ENCODE measurements at regions not wholly inside any gene's neighbourhood (a gene's known extent, or its start where the extent isn't known, plus 50 kb on each side); places are given as distances from the start of the nearest gene placed in this dataset.
A peak's percentile ranks its signal among the peaks of the same experiment; 100 is the strongest.
"Not testable (repeated sequence)": the region's sequence is repeated elsewhere in the genome, so short reads cannot be mapped to it uniquely, and the experiment has no call there.

GRCh38 chr16:21519361-21520133 lies 79.8 kb upstream of the METTL9 start:
- POLR2A ChIA-PET: interaction anchor here (0.8 kb wide), 1 partner anchor 16 kb away, joined by 3 read pairs; no protein-coding TSS in a partner anchor

GRCh38 chr16:21520134-21521047 lies 79.0 kb upstream of the METTL9 start:
- peaks cover 21% of the 10 kb centered on the region for H3K4me1 Mint-ChIP-seq
- CTCF ChIA-PET; POLR2A ChIA-PET; H3K9me3 Mint-ChIP-seq (ENCODE audit: low read depth); H3K27me3 Mint-ChIP-seq: not testable (repeated sequence)
- ATAC-seq (peak; percentile 61), DNase-seq (peak; percentile 100)
- intact Hi-C loops (cut with DNase I, micrococcal nuclease): loop anchor here (1.0 to 10.0 kb wide), 9 partner anchors 20 to 854 kb away; partner anchors contain the start of genes DCUN1D3 (in 2 of the 2), LYRM1 (in 2 of the 2), CDR2 (in 1 of the 2) and METTL9 (in 1 of the 2)
- peak overlapping the region; percentile 100 for H3K27ac Mint-ChIP-seq
- peaks cover 28% of the 10 kb centered on the region for H3K36me3 Mint-ChIP-seq (ENCODE audit: low read depth)
- H3K4me3 Mint-ChIP-seq: peak overlapping the region; percentile 94

More at GRCh38 chr16:21519361-21520133, 79.8 kb upstream of the METTL9 start:
- Mint-ChIP-seq H3K4me1 (peaks cover 26% of the 10 kb centered on the region), H3K4me3 (peak overlapping the region; percentile 94), H3K36me3 (ENCODE audit: low read depth) (peaks cover 33% of the 10 kb centered on the region), H3K27ac (peak overlapping the region; percentile 100)
- DNase-seq (peak; percentile 50), ATAC-seq (peak; percentile 58)
- H3K9me3 Mint-ChIP-seq (ENCODE audit: low read depth); H3K27me3 Mint-ChIP-seq; CTCF ChIA-PET: not testable (repeated sequence)
- intact Hi-C loops (cut with DNase I, micrococcal nuclease): loop anchor here (1.0 to 10.0 kb wide), 9 partner anchors 21 to 855 kb away; partner anchors contain the start of genes DCUN1D3 (in 2 of the 2), LYRM1 (in 2 of the 2), CDR2 (in 1 of the 2) and METTL9 (in 1 of the 2)

GRCh38 chr16:21521048-21521389 lies 78.4 kb upstream of the METTL9 start:
- POLR2A ChIA-PET, H3K27ac Mint-ChIP-seq: not testable (repeated sequence)

GRCh38 chr16:21521390-21522143 lies 77.8 kb upstream of the METTL9 start:
- H3K27me3 Mint-ChIP-seq; ATAC-seq; H3K4me3 Mint-ChIP-seq; POLR2A ChIA-PET; H3K9me3 Mint-ChIP-seq (ENCODE audit: low read depth); H3K27ac Mint-ChIP-seq; CTCF ChIA-PET: not testable (repeated sequence)
- peaks cover 20% of the 10 kb centered on the region for H3K36me3 Mint-ChIP-seq (ENCODE audit: low read depth)
- H3K4me1 Mint-ChIP-seq: peaks cover 11% of the 10 kb centered on the region
- intact Hi-C loops (cut with DNase I, micrococcal nuclease): loop anchor here (2.0 to 10.0 kb wide), 4 partner anchors 19 to 776 kb away; partner anchors contain the start of genes DCUN1D3 (in 2 of the 2), LYRM1 (in 2 of the 2) and POLR3E (in 1 of the 2)
- DNase-seq: peak; percentile 12

More at GRCh38 chr16:21521048-21521389, 78.4 kb upstream of the METTL9 start:
- H3K4me3 Mint-ChIP-seq; CTCF ChIA-PET; H3K9me3 Mint-ChIP-seq (ENCODE audit: low read depth); H3K27me3 Mint-ChIP-seq; ATAC-seq; DNase-seq: not testable (repeated sequence)
- Mint-ChIP-seq H3K4me1 (peaks cover 15% of the 10 kb centered on the region), H3K36me3 (ENCODE audit: low read depth) (peaks cover 22% of the 10 kb centered on the region)
- intact Hi-C loops (cut with DNase I, micrococcal nuclease): loop anchor here (2.0 to 10.0 kb wide), 4 partner anchors 20 to 776 kb away; partner anchors contain the start of genes DCUN1D3 (in 2 of the 2), LYRM1 (in 2 of the 2) and POLR3E (in 1 of the 2)

GRCh38 chr16:21522846-21523245 lies 76.5 kb upstream of the METTL9 start:
- H3K4me1 Mint-ChIP-seq; H3K9me3 Mint-ChIP-seq (ENCODE audit: low read depth); POLR2A ChIA-PET; ATAC-seq; CTCF ChIA-PET; H3K27me3 Mint-ChIP-seq; H3K27ac Mint-ChIP-seq; DNase-seq; H3K4me3 Mint-ChIP-seq: not testable (repeated sequence)
- intact Hi-C loops (cut with DNase I, micrococcal nuclease): loop anchor here (5.0 to 10.0 kb wide), 3 partner anchors 618 to 774 kb away; partner anchors contain the start of genes DCUN1D3 (in 2 of the 2), LYRM1 (in 2 of the 2) and POLR3E (in 1 of the 2)
- peaks cover 16% of the 10 kb centered on the region for H3K36me3 Mint-ChIP-seq (ENCODE audit: low read depth)

- intact Hi-C loops (cut with DNase I, micrococcal nuclease): loop anchor here (5.0 to 10.0 kb wide), 3 partner anchors 619 to 774 kb away; partner anchors contain the start of genes DCUN1D3 (in 2 of the 2), LYRM1 (in 2 of the 2) and POLR3E (in 1 of the 2)
- no peak overlapping the region for H3K4me3 Mint-ChIP-seq
- no peak overlapping the region for H3K27ac Mint-ChIP-seq
- no peaks in the 10 kb centered on the region for H3K27me3 Mint-ChIP-seq
- CTCF ChIA-PET: no interaction called here
- no peaks in the 10 kb centered on the region for H3K4me1 Mint-ChIP-seq
- ATAC-seq (no peak), DNase-seq (no peak)
- H3K36me3 Mint-ChIP-seq (ENCODE audit: low read depth): peaks cover 9% of the 10 kb centered on the region
- H3K9me3 Mint-ChIP-seq (ENCODE audit: low read depth): no peaks in the 10 kb centered on the region
- POLR2A ChIA-PET: no interaction called here
Observed at GRCh38 chr16:21523411-21524067, 75.8 kb upstream of the METTL9 start.

- ChIA-PET POLR2A (no interaction called here), CTCF (no interaction called here)
- DNase-seq (no peak), ATAC-seq (no peak)
- Mint-ChIP-seq H3K27ac (no peak overlapping the region), H3K27me3 (no peaks in the 10 kb centered on the region), H3K4me1 (no peaks in the 10 kb centered on the region), H3K9me3 (ENCODE audit: low read depth) (no peaks in the 10 kb centered on the region), H3K4me3 (no peak overlapping the region), H3K36me3 (ENCODE audit: low read depth) (peaks cover 3% of the 10 kb centered on the region)
- intact Hi-C loops (cut with DNase I, micrococcal nuclease): loop anchor here (5.0 to 10.0 kb wide), 3 partner anchors 619 to 773 kb away; partner anchors contain the start of genes DCUN1D3 (in 2 of the 2), LYRM1 (in 2 of the 2) and POLR3E (in 1 of the 2)
Observed at GRCh38 chr16:21524068-21524751, 75.2 kb upstream of the METTL9 start.

- CTCF ChIA-PET; H3K27ac Mint-ChIP-seq; H3K27me3 Mint-ChIP-seq; ATAC-seq; H3K36me3 Mint-ChIP-seq (ENCODE audit: low read depth); H3K4me1 Mint-ChIP-seq; H3K4me3 Mint-ChIP-seq; H3K9me3 Mint-ChIP-seq (ENCODE audit: low read depth); DNase-seq: not testable (repeated sequence)
- POLR2A ChIA-PET: interaction anchor here (0.6 kb wide), 1 partner anchor 23 kb away, joined by 3 read pairs; no protein-coding TSS in a partner anchor
- intact Hi-C loops (cut with DNase I, micrococcal nuclease): loop anchor here (5.0 to 10.0 kb wide), 3 partner anchors 620 to 773 kb away; partner anchors contain the start of genes DCUN1D3 (in 2 of the 2), LYRM1 (in 2 of the 2) and POLR3E (in 1 of the 2)
Observed at GRCh38 chr16:21524752-21525028, 74.7 kb upstream of the METTL9 start.

- ATAC-seq; DNase-seq; H3K27ac Mint-ChIP-seq; H3K36me3 Mint-ChIP-seq (ENCODE audit: low read depth); H3K9me3 Mint-ChIP-seq (ENCODE audit: low read depth); H3K27me3 Mint-ChIP-seq; CTCF ChIA-PET; H3K4me1 Mint-ChIP-seq; H3K4me3 Mint-ChIP-seq: not testable (repeated sequence)
- POLR2A ChIA-PET: interaction anchor here (0.6 to 0.7 kb wide), 2 partner anchors 24 to 534 kb away, joined by 3 to 4 read pairs; no protein-coding TSS in a partner anchor
- intact Hi-C loops (cut with DNase I, micrococcal nuclease): loop anchor here in 1 of 2 experiments (10.0 kb wide), 1 partner anchor 620 kb away; the partner anchor contains the start of genes DCUN1D3 and LYRM1
Observed at GRCh38 chr16:21525029-21525895, 74.1 kb upstream of the METTL9 start.

Measured in activated CD4-positive, alpha-beta T cell treated with anti-CD3 and anti-CD28 coated beads for 36 hours (primary cell).